ENCODE measurements at regions not wholly inside any gene's neighbourhood (a gene's known extent, or its start where the extent isn't known, plus 50 kb on each side); places are given as distances from the start of the nearest gene placed in this dataset.

DNA sequence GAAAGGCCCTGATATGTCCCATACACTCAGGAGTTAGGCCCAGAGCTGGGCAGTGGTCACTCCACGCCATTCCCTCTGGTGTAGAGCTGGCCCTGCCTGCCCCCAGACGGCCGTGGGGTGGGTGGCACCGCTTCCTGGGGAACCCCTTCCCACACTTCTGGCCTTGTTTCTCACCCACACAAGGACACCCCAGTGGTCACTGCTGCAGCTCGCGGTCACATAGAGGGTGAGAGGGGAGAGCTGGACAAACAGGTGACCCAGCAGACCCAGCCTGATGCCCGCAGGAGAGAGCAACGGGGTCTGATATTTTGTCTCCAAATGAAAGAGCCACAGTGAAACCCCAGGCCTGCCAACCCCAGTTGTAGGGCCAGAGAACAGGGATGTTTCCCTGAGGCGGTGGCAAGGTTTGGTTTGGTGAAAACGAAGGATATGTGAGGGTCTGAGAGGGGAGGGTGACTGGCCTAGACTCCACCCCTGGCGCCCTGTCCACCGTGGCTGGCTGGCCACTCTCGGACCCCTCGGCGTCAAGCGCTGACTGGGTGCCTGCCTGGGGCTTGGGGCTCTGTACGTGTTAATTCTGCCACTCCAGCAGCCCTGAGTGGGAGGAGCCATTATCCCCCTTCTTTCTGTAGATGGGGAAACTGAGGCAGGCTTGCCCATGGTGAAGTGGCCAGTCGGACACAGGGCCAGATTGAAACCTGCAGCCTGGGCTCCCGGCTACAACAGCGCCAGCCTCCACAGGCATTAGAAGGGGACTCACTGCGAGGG, 71.0 kb upstream of the PPARA start:
- no peak for DNase-seq

DNA sequence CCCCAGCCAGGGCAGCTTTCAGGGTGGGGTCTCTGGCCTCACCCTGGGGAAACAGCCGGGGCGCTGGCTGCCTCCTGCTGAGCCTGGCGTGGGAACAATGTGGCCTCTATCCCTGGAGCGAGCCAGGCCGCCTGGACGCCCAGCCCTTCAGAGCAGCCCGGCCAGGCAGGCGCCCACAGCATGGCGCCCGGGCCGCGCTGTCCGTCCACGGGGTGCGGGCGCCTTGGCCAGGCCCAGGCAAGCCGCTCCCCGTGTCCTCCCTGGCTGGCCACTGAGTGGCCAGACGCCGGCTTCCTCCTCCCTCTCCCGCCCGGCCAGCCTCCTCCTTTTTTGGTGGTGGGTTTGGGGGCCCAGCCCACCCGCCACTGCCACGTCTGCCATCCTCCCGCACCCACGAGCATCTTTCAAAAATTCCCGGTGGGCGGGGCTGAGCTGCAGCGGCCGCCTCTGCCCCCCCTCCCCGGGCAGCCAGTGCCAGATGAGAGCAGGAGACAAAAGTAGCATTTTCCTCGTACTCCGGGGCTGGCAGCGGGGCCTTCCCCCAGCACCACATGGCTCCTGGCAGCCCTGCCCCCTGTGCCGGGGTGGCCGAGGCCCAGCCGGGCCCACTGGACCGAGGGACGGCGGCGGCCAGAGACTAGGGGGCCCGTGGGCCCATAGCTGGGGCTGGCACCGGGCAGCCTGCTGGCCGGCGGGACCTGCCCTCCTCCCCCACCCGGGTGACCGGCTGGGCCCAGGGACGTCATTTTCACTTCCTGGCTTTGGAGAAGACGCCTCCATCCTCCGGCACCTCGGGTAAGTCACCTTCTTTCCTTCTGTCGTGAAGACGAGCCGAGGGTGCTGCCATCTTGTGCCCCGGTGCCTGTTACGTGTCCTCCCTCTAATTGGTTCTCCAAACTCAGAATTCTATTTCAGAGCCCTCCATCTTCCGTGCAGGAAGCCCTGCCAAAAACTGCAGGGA, 70.2 kb upstream of the PPARA start:
- DNase-seq, result no peak

DNA sequence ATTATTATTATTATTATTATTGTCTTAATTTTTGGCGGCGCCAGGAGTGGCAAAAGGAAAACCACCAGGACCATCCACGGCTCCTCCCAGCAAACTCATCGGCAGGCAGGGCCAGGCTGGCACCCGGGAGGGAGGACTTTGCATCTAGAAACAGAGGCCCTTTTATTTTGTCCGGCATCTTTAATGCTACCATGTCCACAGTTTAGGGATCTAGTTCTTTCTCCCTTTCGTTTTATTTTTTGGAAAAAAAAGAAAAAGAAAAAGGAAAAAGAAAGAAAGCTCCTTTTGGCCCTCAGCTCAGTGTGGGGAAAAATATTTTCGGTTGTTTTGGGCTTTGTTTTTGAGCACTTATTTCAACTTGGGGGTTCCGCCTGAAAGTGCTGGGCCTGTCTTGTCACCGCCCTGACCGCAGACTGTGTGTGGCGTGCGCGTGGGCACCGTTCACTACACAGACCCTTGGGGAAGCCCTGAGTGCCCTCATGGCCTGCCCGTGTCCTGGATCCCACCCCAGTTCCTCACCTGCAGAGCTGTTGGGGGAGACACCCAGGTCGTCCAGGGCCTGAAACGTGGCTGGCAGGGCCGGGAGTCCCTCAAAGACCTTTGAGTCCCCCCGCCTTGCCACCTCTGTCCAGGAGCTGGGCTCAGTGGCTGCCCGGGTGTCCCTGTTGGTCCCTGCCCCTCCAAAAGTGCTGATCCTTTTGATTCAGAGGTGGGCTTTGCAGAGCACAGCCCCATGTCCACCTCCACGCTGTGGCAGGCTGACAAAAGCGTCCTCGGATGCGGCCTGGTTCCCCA, 69.1 kb upstream of the PPARA start:
- no peak for DNase-seq

DNA sequence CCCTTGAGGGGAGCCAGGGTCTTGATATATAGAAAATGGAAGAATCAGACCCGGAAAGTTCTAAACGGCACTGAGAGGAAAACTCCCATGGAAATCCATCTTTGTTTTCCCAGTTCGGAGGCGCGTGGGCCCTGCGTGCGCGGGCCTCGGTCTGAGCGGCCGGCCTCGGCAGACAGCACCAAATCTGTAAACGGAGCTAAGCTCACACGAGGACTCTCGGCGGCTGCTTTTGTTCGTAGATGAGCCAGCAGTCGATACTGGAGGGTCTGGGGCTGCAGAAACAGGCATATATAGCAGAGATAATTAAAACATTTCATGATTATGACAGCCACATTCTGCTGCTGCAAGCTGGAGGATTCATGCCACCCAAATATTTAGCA, 68.5 kb upstream of the PPARA start:
- no peak for DNase-seq

DNA sequence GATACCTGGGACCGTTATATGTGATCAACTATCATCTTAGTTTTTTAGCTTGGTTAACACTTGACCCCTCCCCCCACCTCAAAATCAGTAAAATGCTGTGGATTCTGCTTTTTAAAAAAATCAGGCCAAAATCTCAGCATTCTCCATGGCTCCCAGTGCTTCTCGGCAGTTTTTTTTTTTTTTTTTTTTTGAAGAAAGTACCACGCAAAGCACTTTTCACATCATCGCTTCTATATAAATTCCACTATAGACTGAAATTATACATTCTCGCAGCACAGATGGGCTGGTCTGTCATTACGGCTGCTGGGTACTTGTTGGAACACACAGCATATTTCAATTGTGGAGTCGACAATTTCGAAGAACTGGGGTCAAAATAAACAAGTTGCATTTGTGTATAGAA, 67.7 kb upstream of the PPARA start:
- no peak for DNase-seq

DNA sequence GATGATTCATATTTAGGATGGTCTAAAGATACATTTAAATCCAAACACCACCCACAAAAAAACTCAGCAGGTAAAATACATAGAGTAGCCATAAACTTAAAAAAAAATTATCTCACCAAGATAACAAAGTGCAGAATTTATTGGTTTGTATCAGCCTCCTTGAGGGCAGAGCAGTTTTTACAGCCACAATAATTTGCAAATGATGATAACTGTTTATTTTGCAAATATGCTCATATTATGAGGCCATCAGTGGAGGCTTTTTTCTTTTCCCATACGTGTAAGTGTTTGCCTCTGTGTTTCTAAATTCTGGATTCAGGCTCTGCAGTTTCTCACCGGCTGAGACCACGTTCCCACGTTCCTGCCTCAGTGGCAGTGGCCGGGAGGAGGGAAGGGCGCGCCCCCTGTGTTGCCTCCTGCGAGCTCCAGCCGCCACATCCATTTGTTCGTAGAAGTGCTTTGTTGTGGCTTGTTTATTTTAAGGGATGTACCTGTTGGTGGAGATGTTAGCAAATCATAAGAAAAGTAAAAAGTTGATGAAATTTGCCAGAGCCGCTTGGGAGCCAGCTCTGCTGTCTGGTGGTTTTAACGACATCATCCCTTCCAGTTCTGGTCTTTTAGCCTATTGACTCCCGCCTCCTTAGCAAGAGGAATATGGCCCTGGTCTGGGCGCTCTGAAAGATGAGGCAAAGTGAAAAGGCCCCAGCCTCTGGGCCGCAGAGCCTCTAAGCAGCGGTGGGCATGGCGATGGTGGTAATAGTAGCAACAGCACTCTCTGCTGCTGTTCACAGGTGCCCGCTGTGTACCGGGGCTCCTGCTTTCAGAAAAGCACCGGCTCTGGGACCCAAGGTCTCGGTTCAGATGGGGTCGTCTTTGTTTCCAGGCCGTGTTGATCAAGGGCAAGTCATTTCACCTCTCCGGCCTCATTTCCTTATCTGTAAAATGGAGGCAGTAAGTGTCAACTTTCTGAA, 66.7 kb upstream of the PPARA start:
- no peak for DNase-seq

DNA sequence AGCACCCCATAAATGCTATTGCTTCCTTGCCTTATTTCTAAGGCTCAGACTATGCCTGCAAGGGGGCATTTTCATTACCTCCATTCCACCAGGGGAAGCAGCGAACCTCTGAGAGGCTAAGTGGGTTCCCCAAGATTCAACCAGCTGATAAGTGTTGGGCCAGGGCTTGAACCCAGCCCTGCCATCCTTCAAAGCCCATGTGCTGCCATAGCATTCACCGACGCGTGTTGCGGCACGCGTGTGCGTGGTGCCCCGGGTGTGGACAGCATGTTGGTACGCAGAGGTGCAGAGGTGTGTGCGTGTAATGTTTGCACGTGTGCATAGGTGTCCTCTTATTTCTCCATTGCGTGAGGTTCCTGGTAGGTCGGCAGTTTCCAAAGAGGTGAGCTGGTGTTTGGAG, 66.0 kb upstream of the PPARA start:
- DNase-seq, result no peak

DNA sequence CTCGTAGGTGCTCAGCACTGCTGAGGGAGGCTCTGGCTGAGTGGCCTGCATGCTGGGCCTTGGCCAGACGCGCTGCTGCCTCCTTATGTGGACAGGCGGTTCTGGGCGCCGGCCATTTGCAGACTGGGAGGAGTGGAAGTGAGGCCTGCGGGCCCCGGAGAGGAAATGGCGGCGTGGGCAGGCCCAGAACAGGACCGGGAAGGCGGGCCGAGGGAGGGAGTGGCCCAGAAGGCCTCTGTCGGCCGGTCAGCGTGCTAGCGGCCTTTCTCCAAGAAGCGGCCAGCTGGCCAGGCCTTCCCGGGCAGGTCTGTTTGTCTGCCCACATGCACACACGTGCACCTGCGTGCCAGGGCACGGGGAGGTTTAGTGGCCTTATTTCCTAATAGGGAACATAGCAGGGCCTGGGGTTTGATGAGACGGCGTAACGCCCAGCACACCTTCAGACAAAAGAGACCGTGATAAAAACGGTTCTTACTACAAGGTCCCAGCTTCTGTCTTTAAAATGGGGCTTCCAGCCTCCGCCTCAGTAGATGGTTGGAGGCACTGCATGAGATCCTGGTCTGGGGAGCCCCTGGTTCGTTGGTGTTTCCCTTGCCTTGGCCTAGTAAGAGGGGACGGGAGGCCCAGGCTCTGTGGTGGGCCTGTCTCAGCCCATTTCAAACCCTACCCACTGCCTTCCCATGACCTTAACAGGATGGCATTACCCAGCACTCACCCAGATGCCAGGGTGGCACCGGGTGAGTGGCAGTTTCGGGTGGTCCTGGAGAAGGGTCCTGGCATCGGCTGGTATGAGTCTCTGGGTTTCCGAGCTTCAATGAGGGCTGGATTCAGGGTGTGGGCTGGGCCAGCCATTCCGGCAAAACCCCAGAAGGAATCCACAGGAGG, 65.1 kb upstream of the PPARA start:
- no peak for DNase-seq

DNA sequence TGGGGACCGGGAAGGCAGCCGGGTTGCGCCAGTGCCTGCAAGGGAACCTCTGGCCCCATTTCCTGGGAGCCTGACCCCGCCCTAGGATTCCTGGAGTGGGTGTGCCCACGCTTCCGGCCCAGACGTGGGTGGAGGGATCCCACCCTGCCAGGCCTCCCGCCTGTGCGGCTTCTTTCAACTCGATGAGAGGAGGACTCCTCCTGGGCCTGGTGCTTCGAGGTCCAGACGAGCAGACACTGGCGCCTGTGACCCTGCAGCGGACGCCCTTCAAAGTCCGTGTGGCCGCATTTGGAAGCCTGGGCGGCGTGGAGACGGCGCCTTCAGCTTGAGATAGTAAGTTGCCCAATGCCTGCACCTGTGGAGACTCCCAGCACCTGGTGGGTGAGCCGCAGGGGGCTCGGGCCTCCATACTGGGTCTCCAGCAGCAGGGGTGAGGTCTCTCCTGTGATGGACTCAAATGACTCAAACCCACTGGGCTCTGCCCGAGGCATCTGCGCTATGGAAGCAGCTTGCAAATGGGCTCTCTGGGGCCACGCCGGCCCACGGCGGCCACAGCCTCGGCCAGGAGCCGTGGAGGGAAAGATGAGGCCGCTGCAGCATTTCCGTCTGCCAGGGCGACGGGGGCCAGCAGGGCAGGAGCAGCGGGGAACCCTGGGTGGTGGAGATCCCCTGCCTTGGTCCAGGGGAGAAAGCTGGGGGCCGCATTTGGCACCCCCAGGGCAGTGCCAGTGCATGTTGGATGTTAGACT, 64.3 kb upstream of the PPARA start:
- no peak for DNase-seq

DNA sequence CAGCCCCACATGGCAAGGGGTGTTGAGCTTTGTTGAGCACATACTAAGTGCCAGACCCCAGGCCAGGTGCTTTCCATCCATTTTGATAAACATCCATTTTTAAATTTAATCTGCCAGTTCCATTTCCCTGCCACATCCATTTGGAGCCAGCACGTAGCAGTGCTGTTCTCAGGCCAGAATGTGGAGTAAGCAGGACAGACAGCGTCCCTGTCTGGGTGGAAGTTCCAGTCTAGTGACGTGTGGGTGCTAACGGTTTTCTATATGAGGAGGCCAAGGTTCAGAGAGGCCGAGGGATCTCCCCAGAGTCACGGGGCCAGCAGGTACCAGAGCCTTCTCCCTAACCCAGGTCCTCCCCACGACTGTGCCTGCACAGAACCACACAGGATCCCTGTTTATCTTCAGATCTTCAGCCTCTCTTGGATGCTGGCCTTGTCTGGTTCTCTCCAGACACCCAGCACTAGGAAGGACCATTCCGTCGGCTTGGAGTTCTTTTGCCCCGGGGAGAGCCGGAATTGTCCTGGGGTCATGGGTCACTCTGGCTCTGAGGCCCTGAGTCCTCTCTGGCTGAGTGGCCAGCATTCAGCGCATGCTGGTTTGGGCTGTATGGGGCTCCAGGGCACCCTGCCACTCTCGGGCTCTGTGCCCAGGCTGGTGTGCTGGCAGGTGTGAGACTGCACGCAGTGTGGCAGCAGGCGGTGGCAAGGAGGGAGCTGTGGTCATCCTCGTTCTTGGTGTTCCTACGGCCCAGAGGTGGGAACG, 63.6 kb upstream of the PPARA start:
- DNase-seq, result no peak

DNA sequence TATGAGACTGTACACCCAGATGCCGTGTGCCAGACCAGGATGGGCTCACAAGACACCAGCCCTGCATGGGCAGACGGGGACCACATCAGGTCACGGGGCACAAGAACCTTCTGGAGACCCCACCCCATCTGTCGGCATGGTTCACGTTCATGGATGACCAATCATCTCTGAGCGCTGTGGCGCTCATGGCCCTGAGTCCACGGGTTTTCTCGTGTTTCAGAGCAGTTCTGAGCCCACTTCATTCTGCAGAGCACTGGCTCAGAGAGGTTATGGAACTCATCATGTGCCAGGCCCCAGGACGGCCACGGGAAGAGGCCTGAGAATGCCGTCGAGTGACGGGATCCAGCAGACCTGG, 63.0 kb upstream of the PPARA start:
- DNase-seq, result no peak

DNA sequence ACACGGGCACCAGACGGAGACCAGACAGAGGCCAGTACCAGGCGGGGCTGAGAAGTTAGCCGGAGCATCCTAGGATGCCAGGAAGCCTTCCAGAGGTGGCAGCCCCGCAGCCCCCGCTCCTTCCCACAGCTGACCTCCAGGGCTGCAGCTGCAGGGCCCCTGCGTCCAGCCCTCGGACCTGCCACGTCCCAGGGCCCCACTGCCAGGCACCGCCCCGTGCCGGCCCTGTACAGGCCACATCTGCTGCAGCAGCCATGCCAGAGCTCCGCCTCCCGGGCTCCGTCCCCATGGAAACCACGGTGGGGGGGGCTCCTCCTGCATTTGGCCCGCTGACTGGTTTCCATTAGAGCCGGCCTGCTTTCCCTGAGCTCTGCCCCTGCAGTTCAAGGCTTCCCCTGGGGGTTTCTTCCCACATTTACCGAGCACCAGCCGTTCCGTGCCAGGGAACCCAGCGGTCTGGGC, 62.5 kb upstream of the PPARA start:
- no peak for DNase-seq

DNA sequence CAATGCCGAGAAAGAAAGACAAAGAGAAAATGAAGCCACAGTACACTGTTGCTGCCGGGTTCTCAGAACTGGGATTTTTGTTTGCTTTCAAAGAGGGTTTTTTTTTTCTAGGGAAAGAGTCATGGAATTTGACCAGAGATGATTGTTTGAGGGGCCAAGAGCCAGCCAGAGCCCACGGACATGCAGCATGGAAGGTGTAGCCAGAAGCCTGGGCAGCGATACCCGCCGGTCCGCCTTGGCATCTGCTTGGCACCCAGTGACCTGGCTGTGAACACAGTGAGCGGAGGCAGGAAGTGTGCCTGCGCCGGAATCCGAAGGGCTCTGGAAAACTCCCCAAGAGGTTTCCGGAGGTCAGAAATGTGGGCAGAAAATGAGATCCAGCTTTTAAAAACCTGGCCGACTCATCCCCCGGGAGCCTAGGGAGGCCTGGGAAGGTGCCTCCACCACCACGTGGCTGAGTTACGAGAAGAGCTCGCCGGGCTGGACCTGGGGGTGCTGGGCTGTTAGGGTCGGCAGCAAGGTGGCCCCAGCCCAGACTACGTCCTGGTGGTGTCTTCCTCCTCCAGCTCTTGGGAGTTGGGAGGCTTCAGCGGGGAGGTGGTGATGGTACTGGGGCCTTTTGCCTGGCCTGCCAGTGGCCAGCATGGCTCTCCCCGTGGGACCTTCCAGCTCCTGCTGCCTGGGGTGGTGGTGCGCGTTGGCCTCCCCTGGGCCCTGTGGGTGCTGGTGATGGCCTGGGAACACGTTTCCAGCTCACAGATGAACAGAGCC, 61.6 kb upstream of the PPARA start:
- no peak for DNase-seq

DNA sequence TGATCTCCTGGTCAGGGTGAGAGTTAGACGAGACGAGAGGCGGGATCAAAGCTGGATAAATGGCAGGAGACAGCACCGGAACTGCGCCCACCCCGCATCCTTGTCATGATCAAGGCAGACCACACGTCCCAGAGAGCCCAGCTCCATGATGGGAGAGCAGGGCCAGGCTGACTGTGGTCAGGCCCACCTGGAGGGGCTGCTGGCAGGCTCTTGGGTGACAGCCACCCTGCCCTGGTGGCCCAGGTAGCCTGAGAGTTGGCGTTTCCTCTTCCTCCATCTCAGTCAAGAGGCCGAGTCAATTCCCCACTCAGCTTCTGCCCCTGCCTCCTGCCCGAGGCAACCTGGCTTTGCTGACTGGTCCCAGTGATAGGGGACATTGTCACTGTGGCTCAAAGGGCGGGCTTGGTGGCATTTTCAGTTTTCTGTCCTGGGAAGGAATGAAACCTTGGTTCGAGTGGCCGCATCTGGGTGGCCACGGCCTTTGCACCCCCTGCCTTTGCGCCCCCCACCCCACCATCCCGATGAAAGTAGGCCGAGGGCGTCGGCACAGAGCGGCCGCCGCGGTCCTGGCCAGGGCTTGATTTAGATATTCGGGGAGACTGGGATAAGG, 60.8 kb upstream of the PPARA start:
- DNase-seq, result no peak

DNA sequence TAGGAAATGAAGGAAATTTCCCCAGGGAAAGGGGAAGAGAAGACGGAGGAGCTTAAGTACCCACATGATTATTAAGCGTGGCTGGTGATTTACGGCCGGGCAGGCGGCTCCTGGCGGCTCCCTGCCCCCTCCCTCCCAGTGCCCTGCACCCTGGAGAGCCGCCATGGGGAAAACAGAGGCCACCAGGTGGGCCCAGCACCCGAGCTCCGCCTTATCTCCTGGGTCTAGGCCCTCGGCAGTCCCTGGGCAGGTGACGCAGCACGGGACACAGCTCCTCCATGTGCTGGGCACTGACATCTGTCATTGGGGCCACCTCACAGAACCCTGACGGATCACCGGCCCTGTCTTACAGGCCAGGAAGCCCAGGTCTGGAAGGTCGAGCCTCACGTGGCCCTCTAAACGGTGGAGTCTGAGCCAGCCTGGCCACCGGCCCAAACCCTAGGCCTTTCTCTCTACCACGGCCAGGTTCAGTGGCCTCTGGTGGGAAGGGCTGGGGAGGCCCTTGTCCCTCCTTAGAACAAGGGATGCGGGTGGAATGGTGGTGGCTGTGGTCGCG, 60.2 kb upstream of the PPARA start:
- no peak for DNase-seq

DNA sequence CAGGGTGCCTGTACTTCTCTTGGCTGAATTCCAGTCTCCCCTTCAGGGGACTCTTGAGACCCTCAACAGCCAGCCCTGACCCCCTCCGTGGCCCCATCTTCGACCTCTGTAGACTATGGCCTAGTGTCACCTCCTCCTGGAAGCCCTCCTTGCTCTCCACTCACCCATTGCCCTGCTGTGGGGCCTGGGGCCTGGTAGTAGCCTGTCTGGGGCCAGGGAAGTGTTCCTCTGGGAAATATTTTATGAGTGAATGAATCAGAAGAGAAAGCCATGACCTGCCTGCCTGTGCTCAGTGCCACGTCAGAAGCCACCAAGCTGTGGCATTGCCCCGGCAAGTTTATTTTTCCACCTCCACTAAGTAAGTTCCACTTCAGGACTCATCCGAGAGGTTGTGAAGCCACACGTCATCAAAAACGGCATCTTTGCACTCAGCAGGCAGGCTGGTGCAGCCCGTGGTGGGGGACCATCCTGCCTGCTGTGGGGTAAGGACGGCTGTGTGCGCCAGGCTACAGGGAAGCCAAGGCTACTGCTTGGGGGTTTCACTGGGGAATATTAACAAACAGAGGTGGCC, 59.6 kb upstream of the PPARA start:
- DNase-seq, result no peak

DNA sequence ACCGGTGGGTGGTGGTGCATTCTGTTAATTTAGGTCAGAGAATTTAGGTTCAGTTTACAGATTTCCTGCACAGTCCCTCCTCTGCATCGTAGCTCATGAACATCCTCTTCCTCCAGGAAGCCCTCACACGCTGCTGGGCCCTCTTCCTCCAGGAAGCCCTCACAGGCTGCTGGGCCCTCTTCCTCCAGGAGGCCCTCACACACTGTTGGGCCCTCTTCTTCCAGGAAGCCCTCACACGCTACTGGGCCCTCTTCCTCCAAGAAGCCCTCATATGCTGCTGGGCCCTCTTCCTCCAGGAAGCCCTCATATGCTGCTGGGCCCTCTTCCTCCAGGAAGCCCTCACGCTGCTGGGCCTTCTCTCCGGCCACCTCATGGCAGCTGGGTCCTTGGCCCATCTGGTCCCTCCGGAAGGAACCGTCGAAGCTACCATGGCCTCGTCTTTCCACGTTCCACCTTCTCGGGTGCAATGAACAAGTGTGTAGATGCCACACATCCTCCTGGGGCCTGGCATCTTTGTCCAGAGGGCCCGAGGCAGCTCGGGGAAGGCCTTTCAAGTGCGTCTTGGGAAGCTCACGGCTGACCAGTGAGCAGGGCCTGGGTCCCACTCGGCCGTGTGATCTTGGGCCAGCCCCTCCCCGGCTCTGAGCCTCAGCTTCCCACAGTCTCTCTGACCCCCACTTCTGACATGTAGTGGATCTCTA, 58.9 kb upstream of the PPARA start:
- no peak for DNase-seq

Measured in activated gamma-delta T cell (primary cell).